ENCODE measurements at regions not wholly inside any gene's neighbourhood (a gene's known extent, or its start where the extent isn't known, plus 50 kb on each side); places are given as distances from the start of the nearest gene placed in this dataset.

GRCh38 chr14:82180139-82180538 is 646.5 kb upstream of the SEL1L start:
- 53 to 61% methylated on average over 2 of the region's 2 CpGs for WGBS, 2 donors
- H3K4me3 ChIP-seq (ENCODE audit: low read depth, poor library complexity, severe bottlenecking): no peak overlapping the region
- no peak for DNase-seq (ENCODE audit: low spot score in 2 of 2)
- intact Hi-C loops (cut with DNase I; ENCODE audit: low total_unique reads): no loop called here
- TF ChIP-seq CTCF (IDR thresholded peaks at IDR 0.05): no peak

- no peak for DNase-seq (ENCODE audit: low spot score in 2 of 2)
- intact Hi-C loops (cut with DNase I; ENCODE audit: low total_unique reads): no loop called here
- H3K4me3 ChIP-seq (ENCODE audit: low read depth, poor library complexity, severe bottlenecking): no peak overlapping the region
- TF ChIP-seq POLR2A (IDR thresholded peaks at IDR 0.05): no peak
- TF ChIP-seq CTCF (IDR thresholded peaks at IDR 0.05): no peak
Measured at GRCh38 chr14:82182646-82183045, 649.0 kb upstream of the SEL1L start.

GRCh38 chr14:82190742-82191141 is 657.1 kb upstream of the SEL1L start:
- H3K4me3 ChIP-seq (ENCODE audit: low read depth, poor library complexity, severe bottlenecking): no peak overlapping the region
- no peak for DNase-seq (ENCODE audit: low spot score in 2 of 2)
- TF ChIP-seq POLR2A (IDR thresholded peaks at IDR 0.05) (no peak), CTCF (IDR thresholded peaks at IDR 0.05) (no peak)
- intact Hi-C loops (cut with DNase I; ENCODE audit: low total_unique reads): no loop called here
- WGBS, 2 donors: 31 to 39% methylated on average over 3 of the region's 3 CpGs

- 77 to 89% methylated on average over 2 of the region's 2 CpGs for WGBS, 2 donors
- H3K4me3 ChIP-seq (ENCODE audit: low read depth, poor library complexity, severe bottlenecking): no peak overlapping the region
- no peak for DNase-seq (ENCODE audit: low spot score in 2 of 2)
- no peak for TF ChIP-seq POLR2A (IDR thresholded peaks at IDR 0.05)
- TF ChIP-seq CTCF (IDR thresholded peaks at IDR 0.05): no peak
- intact Hi-C loops (cut with DNase I; ENCODE audit: low total_unique reads): no loop called here
Measured at GRCh38 chr14:82192387-82192786, 658.7 kb upstream of the SEL1L start.

- WGBS, 2 donors: 54 to 66% methylated on average over 2 of the region's 2 CpGs
- TF ChIP-seq CTCF (IDR thresholded peaks at IDR 0.05) (no peak), POLR2A (IDR thresholded peaks at IDR 0.05) (no peak)
- no peak overlapping the region for H3K4me3 ChIP-seq (ENCODE audit: low read depth, poor library complexity, severe bottlenecking)
- intact Hi-C loops (cut with DNase I; ENCODE audit: low total_unique reads): no loop called here
- DNase-seq (ENCODE audit: low spot score in 2 of 2): no peak
Measured at GRCh38 chr14:82223276-82223675, 689.6 kb upstream of the SEL1L start.

- 61 to 81% methylated on average over 3 of the region's 3 CpGs for WGBS, 2 donors
- H3K4me3 ChIP-seq (ENCODE audit: low read depth, poor library complexity, severe bottlenecking): no peak overlapping the region
- intact Hi-C loops (cut with DNase I; ENCODE audit: low total_unique reads): no loop called here
- TF ChIP-seq CTCF (IDR thresholded peaks at IDR 0.05) (no peak), POLR2A (IDR thresholded peaks at IDR 0.05) (no peak)
- no peak for DNase-seq (ENCODE audit: low spot score in 2 of 2)
Measured at GRCh38 chr14:82224610-82225009, 691.0 kb upstream of the SEL1L start.
